ENCODE measurements at regions not wholly inside any gene's neighbourhood (a gene's known extent, or its start where the extent isn't known, plus 50 kb on each side); places are given as distances from the start of the nearest gene placed in this dataset.

DNA sequence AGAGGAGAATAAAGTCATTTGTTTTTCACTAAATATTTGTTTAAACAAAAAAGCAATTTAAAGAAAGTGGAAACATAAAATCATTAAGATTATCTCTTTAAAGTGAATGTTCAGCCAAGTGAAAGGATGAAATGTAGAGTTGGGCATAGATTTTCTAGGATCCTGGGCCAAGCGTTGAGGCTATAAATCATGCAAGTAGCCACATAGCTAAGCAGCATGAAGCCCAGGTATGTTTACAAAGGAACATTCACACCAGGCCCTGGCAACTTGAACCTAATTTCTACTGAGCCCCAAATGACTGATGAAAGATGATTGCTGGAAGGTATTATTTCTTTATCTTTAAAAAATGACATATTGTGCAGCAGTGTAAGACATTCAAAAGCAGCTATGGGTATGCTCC lies 461.8 kb downstream of the MAT2B start:
- TF ChIP-seq EZH2 (IDR thresholded peaks at IDR 0.05; ENCODE audit: borderline replicate concordance, insufficient read depth, low read depth, low read length, poor library complexity, severe bottlenecking), result no peak
- TF ChIP-seq, protein P1, sequence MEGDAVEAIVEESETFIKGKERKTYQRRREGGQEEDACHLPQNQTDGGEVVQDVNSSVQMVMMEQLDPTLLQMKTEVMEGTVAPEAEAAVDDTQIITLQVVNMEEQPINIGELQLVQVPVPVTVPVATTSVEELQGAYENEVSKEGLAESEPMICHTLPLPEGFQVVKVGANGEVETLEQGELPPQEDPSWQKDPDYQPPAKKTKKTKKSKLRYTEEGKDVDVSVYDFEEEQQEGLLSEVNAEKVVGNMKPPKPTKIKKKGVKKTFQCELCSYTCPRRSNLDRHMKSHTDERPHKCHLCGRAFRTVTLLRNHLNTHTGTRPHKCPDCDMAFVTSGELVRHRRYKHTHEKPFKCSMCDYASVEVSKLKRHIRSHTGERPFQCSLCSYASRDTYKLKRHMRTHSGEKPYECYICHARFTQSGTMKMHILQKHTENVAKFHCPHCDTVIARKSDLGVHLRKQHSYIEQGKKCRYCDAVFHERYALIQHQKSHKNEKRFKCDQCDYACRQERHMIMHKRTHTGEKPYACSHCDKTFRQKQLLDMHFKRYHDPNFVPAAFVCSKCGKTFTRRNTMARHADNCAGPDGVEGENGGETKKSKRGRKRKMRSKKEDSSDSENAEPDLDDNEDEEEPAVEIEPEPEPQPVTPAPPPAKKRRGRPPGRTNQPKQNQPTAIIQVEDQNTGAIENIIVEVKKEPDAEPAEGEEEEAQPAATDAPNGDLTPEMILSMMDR (IDR thresholded peaks at IDR 0.05), result no peak
- H3K27ac Mint-ChIP-seq, result no peak overlapping the region
- intact Hi-C loops (cut with micrococcal nuclease), result no loop called here

DNA sequence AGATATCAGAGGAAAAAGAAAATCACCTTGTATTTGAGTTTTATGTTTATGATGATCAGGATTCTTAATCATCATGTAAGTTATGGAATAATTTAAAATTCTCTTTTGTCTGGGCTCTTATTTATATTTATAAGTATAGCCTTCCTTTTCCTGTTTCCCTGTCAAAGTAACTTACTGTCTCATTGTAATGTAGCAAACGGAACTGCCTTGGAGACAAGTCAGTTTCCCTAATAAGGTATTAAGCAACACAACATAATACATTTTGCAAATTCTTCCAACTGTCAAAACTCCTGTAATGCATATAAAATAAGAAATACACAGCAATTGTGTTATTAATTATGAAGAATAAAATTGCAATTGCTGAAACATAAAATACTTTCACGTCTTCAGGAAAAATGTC lies 463.2 kb downstream of the MAT2B start:
- CTCF ChIA-PET, result no interaction called here
- POLR2A ChIA-PET, result no interaction called here
- DNase-seq, result no peak
- H3K4me3 ChIP-seq (ENCODE audit: control extremely low read depth in 1 of 5, extremely low read depth in 1 of 5, insufficient read depth in 1 of 5, low read depth in 2 of 5, low read length in 4 of 5), result no peak overlapping the region
- H3K9me3 ChIP-seq (ENCODE audit: control extremely low read depth in 1 of 3, control insufficient read depth in 2 of 3, insufficient read depth in 1 of 3, low read length in 2 of 3), result no peaks in the 10 kb centered on the region
- H3K4me1 ChIP-seq (ENCODE audit: control insufficient read depth in 2 of 2, insufficient read depth in 2 of 2, low read length in 2 of 2), result no peaks in the 10 kb centered on the region
- no peak overlapping the region for H2AFZ ChIP-seq (ENCODE audit: insufficient read depth, low read depth, low read length, poor library complexity, severe bottlenecking)
- no peaks in the 10 kb centered on the region for H3K79me2 ChIP-seq (ENCODE audit: control insufficient read depth, insufficient read depth, low read length)
- no peak overlapping the region for H3K9ac ChIP-seq (ENCODE audit: low read length)
- Mint-ChIP-seq H3K4me1 (no peaks in the 10 kb centered on the region), H3K27ac (no peak overlapping the region), H3K9me3 (ENCODE audit: insufficient read depth) (no peaks in the 10 kb centered on the region), H3K4me3 (no peak overlapping the region), H3K27me3 (no peaks in the 10 kb centered on the region)
- H3K27ac ChIP-seq (ENCODE audit: low read length in 2 of 2), result no peak overlapping the region
- no peaks in the 10 kb centered on the region for H3K36me3 ChIP-seq (replicated peaks in 1 of 2; ENCODE audit: control extremely low read depth in 1 of 2, control insufficient read depth in 1 of 2, extremely low read depth in 1 of 2, insufficient read depth in 2 of 2, low read length in 1 of 2)
- no peak overlapping the region for H3K4me2 ChIP-seq (replicated peaks; ENCODE audit: low read depth, low read length, poor library complexity, severe bottlenecking)
- intact Hi-C loops (cut with micrococcal nuclease), result no loop called here
- ATAC-seq (ENCODE audit: low read depth), result no peak
- no peaks in the 10 kb centered on the region for H4K20me1 ChIP-seq (ENCODE audit: control insufficient read depth, insufficient read depth, low read length, poor library complexity, severe bottlenecking)
- H3K27me3 ChIP-seq (replicated peaks in 1 of 4; ENCODE audit: control extremely low read depth in 1 of 4, control insufficient read depth in 3 of 4, insufficient read depth in 4 of 4, low read length in 3 of 4), result no peaks in the 10 kb centered on the region
- WGBS (ENCODE audit: insufficient coverage), result no CpG with 5 or more reads among the region's 2 CpGs
- TF ChIP-seq, protein P1 (IDR thresholded peaks at IDR 0.05), result no peak
- TF ChIP-seq EZH2 (IDR thresholded peaks at IDR 0.05; ENCODE audit: borderline replicate concordance, insufficient read depth, low read depth, low read length, poor library complexity, severe bottlenecking), result no peak

More for the DNA sequence above, 461.8 kb downstream of the MAT2B start:
- Mint-ChIP-seq H3K9me3 (ENCODE audit: insufficient read depth) (no peaks in the 10 kb centered on the region), H3K27me3 (no peaks in the 10 kb centered on the region), H3K4me1 (no peaks in the 10 kb centered on the region), H3K4me3 (no peak overlapping the region)
- Histone ChIP-seq H3K9ac (ENCODE audit: low read length) (no peak overlapping the region), H3K27ac (ENCODE audit: low read length in 2 of 2) (no peak overlapping the region), H3K79me2 (ENCODE audit: control insufficient read depth, insufficient read depth, low read length) (no peaks in the 10 kb centered on the region), H3K4me3 (ENCODE audit: control extremely low read depth in 1 of 5, extremely low read depth in 1 of 5, insufficient read depth in 1 of 5, low read depth in 2 of 5, low read length in 4 of 5) (no peak overlapping the region), H3K36me3 (replicated peaks in 1 of 2; ENCODE audit: control extremely low read depth in 1 of 2, control insufficient read depth in 1 of 2, extremely low read depth in 1 of 2, insufficient read depth in 2 of 2, low read length in 1 of 2) (no peaks in the 10 kb centered on the region), H4K20me1 (ENCODE audit: control insufficient read depth, insufficient read depth, low read length, poor library complexity, severe bottlenecking) (no peaks in the 10 kb centered on the region), H3K4me2 (replicated peaks; ENCODE audit: low read depth, low read length, poor library complexity, severe bottlenecking) (no peak overlapping the region), H3K4me1 (ENCODE audit: control insufficient read depth in 2 of 2, insufficient read depth in 2 of 2, low read length in 2 of 2) (no peaks in the 10 kb centered on the region), H3K27me3 (replicated peaks in 1 of 4; ENCODE audit: control extremely low read depth in 1 of 4, control insufficient read depth in 3 of 4, insufficient read depth in 4 of 4, low read length in 3 of 4) (no peaks in the 10 kb centered on the region), H2AFZ (ENCODE audit: insufficient read depth, low read depth, low read length, poor library complexity, severe bottlenecking) (no peak overlapping the region), H3K9me3 (ENCODE audit: control extremely low read depth in 1 of 3, control insufficient read depth in 2 of 3, insufficient read depth in 1 of 3, low read length in 2 of 3) (no peaks in the 10 kb centered on the region)
- CTCF ChIA-PET, result interaction anchor here (0.6 to 0.7 kb wide), 2 partner anchors 53 to 92 kb away, joined by 3 read pairs; no protein-coding TSS in a partner anchor
- DNase-seq, result no peak
- POLR2A ChIA-PET, result interaction anchor here (0.6 kb wide), 1 partner anchor 242 kb away, joined by 3 read pairs; no protein-coding TSS in a partner anchor
- 100% methylated on average over 1 of the region's 1 CpG for WGBS (ENCODE audit: insufficient coverage)
- no peak for ATAC-seq (ENCODE audit: low read depth)
